HEK293T (cell line): ENCODE measurements at regions not wholly inside any gene's neighbourhood (a gene's known extent, or its start where the extent isn't known, plus 50 kb on each side); places are given as distances from the start of the nearest gene placed in this dataset.

Experiments used
- PKNOX1 ChIP-seq: fragments of 450-650 bp; IDR thresholded peaks from 2 replicates; pipeline ENCODE4 v1.6.1; 2016
- SP1 ChIP-seq: fragments of 450-650 bp; IDR thresholded peaks from 2 replicates; pipeline ENCODE4 v1.6.1; 2017
- TARDBP ChIP-seq: fragments of 450-650 bp; IDR thresholded peaks from 2 replicates; pipeline ENCODE4 v1.6.1; 2016
- ZNF384 ChIP-seq: fragments of 450-650 bp; IDR thresholded peaks from 2 replicates; pipeline ENCODE4 v1.6.1; 2016

DNA sequence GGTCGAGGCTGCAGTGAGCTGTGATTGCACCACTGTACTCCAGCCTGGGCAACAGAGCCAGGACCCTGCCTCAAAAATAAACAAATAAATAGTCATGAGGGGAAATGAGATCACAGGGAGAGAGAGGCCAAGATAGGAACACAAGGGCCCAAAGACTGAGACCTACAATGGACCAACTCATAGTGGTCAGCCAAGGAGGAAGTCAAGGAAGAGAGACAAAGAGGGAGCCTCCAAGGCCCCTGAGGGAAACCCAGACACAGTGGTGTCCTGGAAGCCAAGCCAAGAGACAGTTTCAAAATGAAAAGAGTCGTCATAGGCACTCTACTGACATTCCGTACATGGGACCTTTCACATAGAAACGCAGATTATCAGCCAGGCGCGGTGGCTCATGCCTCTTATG lies 153.3 kb downstream of the BCOR start:
- no peak for TF ChIP-seq PKNOX1
- no peak for TF ChIP-seq ZNF384
- TF ChIP-seq TARDBP = no peak
- TF ChIP-seq SP1 = no peak
